Endothelial cell of umbilical vein (primary cell): ENCODE measurements at regions not wholly inside any gene's neighbourhood (a gene's known extent, or its start where the extent isn't known, plus 50 kb on each side); places are given as distances from the start of the nearest gene placed in this dataset.

Experiments
- BruUV-seq: library from RNA; stranded (reverse); fragments of 400-500 nt; replicated peaks from 2 replicates; lab custom pipeline; 2021; lab: Mats Ljungman, UMichigan
- CTCF ChIA-PET: fragments of 300-600, 350-600 bp; sonication (Branson Sonifier 250); formaldehyde crosslinking; loops from one replicate; lab custom pipeline; 2021; ENCODE audit warnings: antibody characterized with exemption, inconsistent platforms; lab: Charles Lee
- POLR2A ChIA-PET: fragments of 300-600, 350-600 bp; sonication (Branson Sonifier 250); formaldehyde crosslinking; loops from one replicate; lab custom pipeline; 2021; ENCODE audit warnings: antibody characterized with exemption, inconsistent platforms; lab: Charles Lee
- DNase-seq: peaks from one replicate; pipeline ENCODE4 v3.0.0-alpha.2; 2011; ENCODE audit warnings: low read depth, low spot score
- FAIRE-seq: peaks from 2 replicates; lab custom pipeline; 2011; peaks lifted over from hg19 to GRCh38; lab: Jason Lieb, UNC
- H2AFZ ChIP-seq: 2 replicates; pipeline ENCODE4 v1.6.0; 2012; ENCODE audit warnings: low read depth, low read length, control low read depth, inconsistent platforms
- H3K27ac ChIP-seq: 2 replicates; pipeline ENCODE4 v1.5.1; 2011; ENCODE audit warnings: low read depth, mild to moderate bottlenecking, control low read depth, low read length, moderate library complexity; ENCODE audit not compliant: insufficient read depth
- H3K27me3 ChIP-seq, 2 experiments: 2 replicates each; pipeline versions ENCODE4 v1.6.0 to v1.6.1; 2011; ENCODE audit warnings: low read length in 2 of 2, mixed read lengths in 1 of 2; ENCODE audit not compliant: control insufficient read depth in 2 of 2, insufficient read depth in 2 of 2
- H3K36me3 ChIP-seq, 2 experiments: 2 replicates in 1 of 2; 3 replicates in 1 of 2; pipeline ENCODE4 v1.5.1; 2011; ENCODE audit warnings: low read length in 2 of 2, mild to moderate bottlenecking in 1 of 2, moderate library complexity in 1 of 2; ENCODE audit not compliant: control insufficient read depth in 2 of 2, insufficient read depth in 2 of 2; ENCODE audit errors: extremely low read depth in 1 of 2
- H3K4me1 ChIP-seq: 3 replicates; pipeline ENCODE4 v1.5.1; 2011; ENCODE audit warnings: mild to moderate bottlenecking, low read length; ENCODE audit not compliant: control insufficient read depth, insufficient read depth; ENCODE audit errors: extremely low read depth
- H3K4me2 ChIP-seq: 2 replicates; pipeline ENCODE4 v1.6.1; 2011; ENCODE audit warnings: low read length, control low read depth, mixed read lengths; ENCODE audit not compliant: insufficient read depth
- H3K4me3 ChIP-seq, 3 experiments: fragments of 200-600 bp in 1 of 3; sonication (generic), shearing (Covaris generic) in 1 of 3; replicated peaks in 1 of 3; 2 replicates each; pipeline ENCODE4 v1.5.1; 2011 to 2016; ENCODE audit warnings: control low read depth in 3 of 3, low read length in 3 of 3, mild to moderate bottlenecking in 2 of 3, inconsistent platforms in 1 of 3, low read depth in 1 of 3, moderate library complexity in 1 of 3; ENCODE audit not compliant: insufficient read depth in 1 of 3
- H3K79me2 ChIP-seq: 2 replicates; pipeline ENCODE4 v1.6.0; 2012; ENCODE audit warnings: low read length, inconsistent platforms; ENCODE audit not compliant: control insufficient read depth, insufficient read depth
- H3K9ac ChIP-seq: replicated peaks from 2 replicates; pipeline ENCODE3; 2011; ENCODE audit warnings: low read length, control low read depth; ENCODE audit not compliant: insufficient read depth; ENCODE audit errors: extremely low read depth
- H3K9me1 ChIP-seq: replicated peaks from 3 replicates; pipeline ENCODE4 v1.6.0; 2011; ENCODE audit warnings: mild to moderate bottlenecking, low read length; ENCODE audit not compliant: control insufficient read depth, insufficient read depth; ENCODE audit errors: extremely low read depth
- H3K9me3 ChIP-seq: replicated peaks from 2 replicates; pipeline ENCODE4 v1.5.1; 2012; ENCODE audit warnings: low read length, inconsistent platforms; ENCODE audit not compliant: control insufficient read depth, insufficient read depth
- H4K20me1 ChIP-seq: replicated peaks from 2 replicates; pipeline ENCODE3; 2011; ENCODE audit warnings: mild to moderate bottlenecking, low read length; ENCODE audit not compliant: control insufficient read depth, insufficient read depth; ENCODE audit errors: extremely low read depth
- GATA2 ChIP-seq: IDR thresholded peaks from 2 replicates; pipeline ENCODE4 v1.7.0; 2011; ENCODE audit warnings: low read depth, mild to moderate bottlenecking, moderate library complexity, mixed read lengths, low read length; ENCODE audit not compliant: insufficient read length, insufficient read depth
- MYC ChIP-seq: IDR thresholded peaks from one replicate; pipeline ENCODE4 v1.6.1; 2011; ENCODE audit warnings: mild to moderate bottlenecking, low read depth, low read length
- dilution Hi-C: fragments of 300-500 bp; cut with MboI; formaldehyde crosslinking; loops from one replicate; pipeline ENCODE4 v1.15.0; 2019; ENCODE audit warnings: low sequenced_read_pairs; ENCODE audit not compliant: extremely low pct_ligation_motif_present
- intact Hi-C: fragments of 100-400 bp; cut with micrococcal nuclease; formaldehyde crosslinking; loops from one replicate; pipeline ENCODE4 v1.10.0; 2022

DNA sequence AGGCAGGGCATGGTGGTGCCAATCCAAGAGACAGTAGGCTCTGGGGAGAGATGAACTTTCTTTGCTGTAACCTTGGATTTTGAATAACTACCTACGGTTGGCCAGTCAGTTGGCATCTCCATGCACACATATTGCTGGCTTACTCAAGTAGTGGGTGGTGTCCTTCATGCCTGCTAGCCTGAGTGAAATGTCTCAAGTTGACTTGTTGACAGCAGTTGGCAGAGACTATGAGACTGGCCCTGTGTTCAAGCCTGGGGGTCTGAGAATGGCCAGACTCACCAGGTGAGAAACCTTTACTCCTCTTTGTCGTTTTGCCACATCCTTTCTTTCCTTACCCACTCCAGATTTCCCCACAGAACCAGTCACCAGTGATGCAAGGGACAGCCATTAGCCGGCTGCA is 173.3 kb downstream of the MID1IP1 start:
- H3K79me2 ChIP-seq = no peaks in the 10 kb centered on the region
- no peak overlapping the region for H2AFZ ChIP-seq
- no peak overlapping the region for H3K4me2 ChIP-seq
- no peaks in the 10 kb centered on the region for H3K9me1 ChIP-seq
- BruUV-seq = no TSS peak
- intact Hi-C loops = no loop called here
- FAIRE-seq (no peak), DNase-seq (no peak)
- H3K4me3 ChIP-seq = no peak overlapping the region
- dilution Hi-C loops = no loop called here
- TF ChIP-seq GATA2 = no peak
- H3K9ac ChIP-seq = no peak overlapping the region
- ChIA-PET CTCF (no interaction called here), POLR2A (no interaction called here)
- H3K9me3 ChIP-seq = no peaks in the 10 kb centered on the region
- H3K36me3 ChIP-seq = no peaks in the 10 kb centered on the region
- H3K4me1 ChIP-seq = no peaks in the 10 kb centered on the region
- no peaks in the 10 kb centered on the region for H4K20me1 ChIP-seq
- H3K27me3 ChIP-seq = no peaks in the 10 kb centered on the region
- H3K27ac ChIP-seq = no peak overlapping the region

- Histone ChIP-seq H3K36me3 (no peaks in the 10 kb centered on the region), H3K9me1 (no peaks in the 10 kb centered on the region), H3K9me3 (no peaks in the 10 kb centered on the region), H2AFZ (no peak overlapping the region), H3K79me2 (no peaks in the 10 kb centered on the region), H3K4me2 (no peak overlapping the region), H3K27ac (no peak overlapping the region), H3K4me3 (no peak overlapping the region), H3K27me3 (no peaks in the 10 kb centered on the region), H3K9ac (no peak overlapping the region), H3K4me1 (no peaks in the 10 kb centered on the region), H4K20me1 (no peaks in the 10 kb centered on the region)
- no TSS peak for BruUV-seq
- DNase-seq = no peak
- intact Hi-C loops (no loop called here), dilution Hi-C loops (no loop called here)
- POLR2A ChIA-PET = no interaction called here
- no peak for FAIRE-seq
- CTCF ChIA-PET = no interaction called here
- TF ChIP-seq MYC = no peak
Observed at GRCh38 chrX:38975368-38975942, 174.2 kb downstream of the MID1IP1 start.
